CD14-positive monocyte (primary cell): ENCODE measurements at regions not wholly inside any gene's neighbourhood (a gene's known extent, or its start where the extent isn't known, plus 50 kb on each side); places are given as distances from the start of the nearest gene placed in this dataset.

Source experiments
- DNase-seq, 3 donors: peaks; one replicate each; pipeline ENCODE4 v3.0.0-alpha.2; 2011 to 2022
- H2AFZ ChIP-seq: 2 replicates; pipeline ENCODE4 v1.6.0; 2012; ENCODE audit warnings: mild to moderate bottlenecking, low read depth, low read length, inconsistent platforms; ENCODE audit not compliant: insufficient read depth, poor library complexity, severe bottlenecking
- H3K27ac ChIP-seq, 2 donors: 1 replicate in 1 of 2; 2 replicates in 1 of 2; pipeline ENCODE4 v1.5.1; 2012 to 2013; ENCODE audit warnings: low read length in 2 of 2, control low read depth in 1 of 2, inconsistent platforms in 1 of 2, low read depth in 1 of 2, mild to moderate bottlenecking in 1 of 2
- H3K27me3 ChIP-seq, 2 donors: one replicate each; pipeline versions ENCODE4 v1.6.0 to v1.6.1; 2011 to 2013; ENCODE audit warnings: low read length in 2 of 2; ENCODE audit not compliant: control insufficient read depth in 2 of 2, insufficient read depth in 2 of 2
- H3K36me3 ChIP-seq, 2 donors: replicated peaks in 1 of 2; 1 replicate in 1 of 2; 2 replicates in 1 of 2; pipeline versions ENCODE4 v1.5.1 to v1.6.1; 2012 to 2013; ENCODE audit warnings: low read length in 2 of 2, control low read depth in 1 of 2, inconsistent platforms in 1 of 2, mild to moderate bottlenecking in 1 of 2; ENCODE audit not compliant: insufficient read depth in 2 of 2, control insufficient read depth in 1 of 2
- H3K4me1 ChIP-seq, 2 donors: 1 replicate in 1 of 2; 2 replicates in 1 of 2; pipeline versions ENCODE4 v1.5.1 to v1.6.1; 2012 to 2013; ENCODE audit warnings: low read length in 2 of 2, control low read depth in 1 of 2, inconsistent platforms in 1 of 2, mild to moderate bottlenecking in 1 of 2, moderate library complexity in 1 of 2; ENCODE audit not compliant: insufficient read depth in 2 of 2, control insufficient read depth in 1 of 2
- H3K4me2 ChIP-seq: replicated peaks from 2 replicates; pipeline ENCODE3; 2012; ENCODE audit warnings: low read length, moderate library complexity, mild to moderate bottlenecking; ENCODE audit not compliant: poor library complexity, severe bottlenecking; ENCODE audit errors: extremely low read depth
- H3K4me3 ChIP-seq, 3 experiments: fragments of 200-600 bp in 1 of 3; sonication (generic) in 1 of 3; replicated peaks in 1 of 3; 1 replicate in 2 of 3; 2 replicates in 1 of 3; pipeline ENCODE4 v1.5.1; 2011 to 2013; ENCODE audit warnings: low read length in 3 of 3, mild to moderate bottlenecking in 3 of 3, control low read depth in 2 of 3, low read depth in 2 of 3, inconsistent platforms in 1 of 3, moderate library complexity in 1 of 3
- H3K79me2 ChIP-seq: 2 replicates; pipeline ENCODE4 v1.6.0; 2012; ENCODE audit warnings: mild to moderate bottlenecking, control low read depth, inconsistent platforms, low read length, moderate library complexity; ENCODE audit not compliant: insufficient read depth
- H3K9ac ChIP-seq: 2 replicates; pipeline ENCODE4 v1.6.0; 2017; ENCODE audit warnings: low read length, mild to moderate bottlenecking; ENCODE audit not compliant: insufficient read depth, poor library complexity, severe bottlenecking
- H3K9me3 ChIP-seq, 2 donors: replicated peaks in 1 of 2; 1 replicate in 1 of 2; 2 replicates in 1 of 2; pipeline versions ENCODE4 v1.5.1 to v1.6.1; 2012 to 2013; ENCODE audit warnings: low read length in 2 of 2, control low read depth in 1 of 2; ENCODE audit not compliant: control insufficient read depth in 1 of 2, insufficient read depth in 1 of 2
- H4K20me1 ChIP-seq: 2 replicates; pipeline ENCODE4 v1.6.0; 2012; ENCODE audit warnings: mild to moderate bottlenecking, low read length, control low read depth, moderate library complexity; ENCODE audit not compliant: insufficient read depth
- H3K27ac Mint-ChIP-seq, 7 donors: one replicate each; pipeline ENCODE4 v1.8.0; 2020; ENCODE audit warnings: mild to moderate bottlenecking in 7 of 7, mixed read lengths in 7 of 7, moderate library complexity in 6 of 7, inconsistent platforms in 2 of 7
- H3K27me3 Mint-ChIP-seq, 3 donors: one replicate each; pipeline ENCODE4 v1.8.0; 2021 to 2022; ENCODE audit warnings: low read depth in 3 of 3, mild to moderate bottlenecking in 3 of 3, mixed read lengths in 3 of 3, moderate library complexity in 3 of 3, inconsistent platforms in 1 of 3
- H3K36me3 Mint-ChIP-seq, 2 donors: one replicate each; pipeline ENCODE4 v1.8.0; 2020; ENCODE audit warnings: mixed read lengths in 2 of 2, inconsistent platforms in 1 of 2, mild to moderate bottlenecking in 1 of 2
- H3K4me1 Mint-ChIP-seq: one replicate; pipeline ENCODE4 v1.8.0; 2020; ENCODE audit warnings: mild to moderate bottlenecking, mixed read lengths
- H3K4me3 Mint-ChIP-seq, 2 donors: one replicate each; pipeline ENCODE4 v1.8.0; 2020; ENCODE audit warnings: mild to moderate bottlenecking in 2 of 2, mixed read lengths in 2 of 2, moderate library complexity in 1 of 2
- H3K9me3 Mint-ChIP-seq, 7 donors: one replicate each; pipeline ENCODE4 v1.8.0; 2020 to 2022; ENCODE audit warnings: mixed read lengths in 7 of 7, mild to moderate bottlenecking in 6 of 7, moderate library complexity in 6 of 7, inconsistent platforms in 2 of 7
- CTCF ChIP-seq: fragments of 200-600 bp; IDR thresholded peaks from one replicate; pipeline ENCODE4 v1.8.0; 2022; ENCODE audit warnings: antibody characterized with exemption, mild to moderate bottlenecking
- WGBS: methylation state at CpG from one replicate; pipeline ENCODE4 v1.1.5; 2013; ENCODE audit warnings: missing lambda C conversion rate; ENCODE audit not compliant: insufficient coverage; 5-methylcytosine and 5-hydroxymethylcytosine counted together
- intact Hi-C, 2 donors: fragments of 100-400 bp; cut with micrococcal nuclease; formaldehyde crosslinking; loops; one replicate each; pipeline versions ENCODE4 v1.15.0 to v1.15.1; 2023

GRCh38 chr10:20957744-20958143, 60.6 kb upstream of the NEBL start:
- Histone ChIP-seq H4K20me1 (no peaks in the 10 kb centered on the region), H3K9ac (no peak overlapping the region), H3K79me2 (no peaks in the 10 kb centered on the region), H3K9me3 (peaks cover 0 to 7% of the 10 kb centered on the region in 2 donors), H3K36me3 (no peaks in the 10 kb centered on the region), H3K27ac (no peak overlapping the region), H3K27me3 (no peaks in the 10 kb centered on the region), H2AFZ (no peak overlapping the region), H3K4me2 (no peak overlapping the region), H3K4me3 (no peak overlapping the region), H3K4me1 (no peaks in the 10 kb centered on the region)
- 88% methylated on average over 1 of the region's 2 CpGs for WGBS
- intact Hi-C loops: no loop called here
- DNase-seq: no peak
- H3K27ac Mint-ChIP-seq: no peak overlapping the region
- H3K4me3 Mint-ChIP-seq: no peak overlapping the region
- TF ChIP-seq CTCF: no peak
- no peaks in the 10 kb centered on the region for H3K36me3 Mint-ChIP-seq
- H3K27me3 Mint-ChIP-seq: peaks cover 0 to 1% (median 0%) of the 10 kb centered on the region in 3 donors
- peaks cover 0 to 5% (median 3%) of the 10 kb centered on the region in 7 donors for H3K9me3 Mint-ChIP-seq
- H3K4me1 Mint-ChIP-seq: no peaks in the 10 kb centered on the region

- Histone ChIP-seq H3K4me3 (no peak overlapping the region), H4K20me1 (no peaks in the 10 kb centered on the region), H3K27me3 (no peaks in the 10 kb centered on the region), H2AFZ (no peak overlapping the region), H3K9ac (no peak overlapping the region), H3K79me2 (no peaks in the 10 kb centered on the region), H3K27ac (no peak overlapping the region), H3K36me3 (no peaks in the 10 kb centered on the region), H3K4me2 (no peak overlapping the region), H3K9me3 (peaks cover 0 to 7% of the 10 kb centered on the region in 2 donors), H3K4me1 (no peaks in the 10 kb centered on the region)
- Mint-ChIP-seq H3K27ac (no peak overlapping the region), H3K36me3 (no peaks in the 10 kb centered on the region), H3K9me3 (peaks cover 0 to 7% (median 4%) of the 10 kb centered on the region in 7 donors), H3K4me1 (no peaks in the 10 kb centered on the region), H3K27me3 (peaks cover 0 to 1% (median 0%) of the 10 kb centered on the region in 3 donors), H3K4me3 (peak overlapping the region in 1 of 2 donors; percentile 31)
- WGBS: 89% methylated on average over 3 of the region's 3 CpGs
- intact Hi-C loops: no loop called here
- DNase-seq: no peak
- TF ChIP-seq CTCF: no peak
Measured at GRCh38 chr10:20956843-20957242, 59.7 kb upstream of the NEBL start.
